ENCODE measurements at regions not wholly inside any gene's neighbourhood (a gene's known extent, or its start where the extent isn't known, plus 50 kb on each side); places are given as distances from the start of the nearest gene placed in this dataset.

DNA sequence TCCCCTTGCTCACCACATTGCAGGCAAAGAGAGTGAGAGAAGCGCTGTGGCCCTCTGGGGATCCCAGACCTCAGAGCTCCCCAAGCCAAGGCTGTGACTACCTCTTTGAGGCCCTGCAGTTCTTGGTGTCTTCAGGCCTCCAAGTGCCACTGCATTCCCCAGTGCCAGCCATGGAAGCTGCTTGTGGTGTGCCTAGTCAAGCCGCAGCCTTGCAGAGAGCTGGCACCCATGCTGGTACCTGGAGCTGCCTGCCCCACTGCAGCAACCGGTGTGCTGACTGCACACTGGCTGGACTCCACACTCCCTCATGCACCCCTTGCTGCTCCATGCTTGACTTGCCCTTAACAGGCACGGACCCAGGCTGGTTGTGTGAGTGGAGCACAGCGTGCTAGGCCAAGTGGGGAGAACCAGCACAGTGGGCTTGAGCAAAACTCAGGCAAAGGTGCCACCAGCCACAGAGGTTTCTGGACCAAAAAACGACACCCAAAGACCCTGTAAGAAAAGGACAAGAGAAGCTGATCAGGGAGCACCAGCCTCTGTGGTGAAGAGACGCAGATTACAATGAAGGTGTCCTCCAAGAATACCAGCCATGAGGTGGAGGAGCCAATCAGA is 113.5 kb upstream of the TMEM18 start:
- H3K4me3 ChIP-seq (replicated peaks; ENCODE audit: low read depth, low read length): no peak overlapping the region
- no peak for DNase-seq (ENCODE audit: low read depth)

GRCh38 chr2:790081-790480 is 112.9 kb upstream of the TMEM18 start:
- no peak overlapping the region for H3K4me3 ChIP-seq (replicated peaks; ENCODE audit: low read depth, low read length)
- DNase-seq (ENCODE audit: low read depth): no peak
- TF ChIP-seq CTCF (IDR thresholded peaks at IDR 0.05; ENCODE audit: low read length, missing control alignments): no peak

More for the DNA sequence above, 113.5 kb upstream of the TMEM18 start:
- TF ChIP-seq CTCF (IDR thresholded peaks at IDR 0.05; ENCODE audit: low read length, missing control alignments): no peak

DNA sequence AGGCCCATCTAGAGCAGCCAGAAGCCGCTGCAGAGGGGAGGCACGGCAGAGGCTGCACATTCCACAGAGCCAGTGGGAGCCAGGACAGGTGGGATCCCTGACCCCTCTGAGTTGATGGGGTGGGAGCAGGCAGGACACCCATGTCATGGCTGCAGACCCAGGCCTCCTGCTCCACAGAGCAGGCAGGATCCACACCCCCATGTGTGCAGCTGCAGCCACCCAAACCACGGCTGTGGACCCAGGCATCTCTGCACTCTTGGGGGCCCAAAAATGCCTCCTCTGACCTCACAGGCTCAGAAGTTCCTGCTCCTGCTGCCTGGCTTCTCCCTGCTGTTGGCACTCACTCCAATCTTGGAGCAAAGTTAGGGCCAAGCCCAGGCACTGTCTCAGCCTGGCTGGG is 112.3 kb upstream of the TMEM18 start:
- TF ChIP-seq CTCF (IDR thresholded peaks at IDR 0.05; ENCODE audit: low read length, missing control alignments): no peak
- no peak for DNase-seq (ENCODE audit: low read depth)
- H3K4me3 ChIP-seq (replicated peaks; ENCODE audit: low read depth, low read length): no peak overlapping the region

DNA sequence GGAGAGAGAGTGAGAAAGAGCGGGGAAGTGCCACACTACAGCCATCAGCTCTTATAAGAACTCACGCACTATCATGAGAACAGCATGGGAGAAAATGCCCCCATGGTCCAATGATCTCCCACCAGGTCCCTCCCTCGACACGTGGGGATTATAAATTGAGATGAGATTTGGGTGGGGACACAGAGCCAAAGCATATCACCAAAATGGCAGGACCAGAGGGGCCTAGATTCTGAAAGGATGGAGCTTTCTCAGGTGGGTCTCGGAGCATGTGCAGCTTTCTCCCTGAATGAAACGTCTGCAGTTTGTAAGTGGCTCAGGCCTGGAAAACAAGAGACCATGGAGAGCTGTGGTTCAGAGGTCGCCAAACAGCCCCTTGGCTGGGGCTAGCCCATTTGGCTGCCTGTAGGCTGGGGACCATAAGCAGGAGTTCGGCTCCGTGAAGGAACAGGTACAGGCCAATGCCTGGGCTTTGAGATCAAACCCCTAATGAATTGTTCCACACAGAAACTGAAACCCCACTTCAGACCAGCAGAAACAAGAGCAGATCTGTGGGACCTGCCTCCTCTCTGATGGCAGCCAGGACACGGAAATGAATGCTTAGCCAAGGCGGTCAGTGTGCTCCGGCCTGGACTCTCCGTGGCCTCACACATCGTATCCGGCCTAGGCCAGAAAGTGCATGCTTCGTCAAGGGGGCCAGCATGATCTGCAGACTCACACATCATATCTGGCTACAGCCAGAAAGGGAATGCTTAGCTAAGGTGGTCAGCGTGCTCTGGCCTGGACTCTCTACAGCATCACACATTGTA is 111.2 kb upstream of the TMEM18 start:
- no peak for TF ChIP-seq CTCF (IDR thresholded peaks at IDR 0.05; ENCODE audit: low read length, missing control alignments)
- DNase-seq (ENCODE audit: low read depth): no peak
- H3K4me3 ChIP-seq (replicated peaks; ENCODE audit: low read depth, low read length): no peak overlapping the region

DNA sequence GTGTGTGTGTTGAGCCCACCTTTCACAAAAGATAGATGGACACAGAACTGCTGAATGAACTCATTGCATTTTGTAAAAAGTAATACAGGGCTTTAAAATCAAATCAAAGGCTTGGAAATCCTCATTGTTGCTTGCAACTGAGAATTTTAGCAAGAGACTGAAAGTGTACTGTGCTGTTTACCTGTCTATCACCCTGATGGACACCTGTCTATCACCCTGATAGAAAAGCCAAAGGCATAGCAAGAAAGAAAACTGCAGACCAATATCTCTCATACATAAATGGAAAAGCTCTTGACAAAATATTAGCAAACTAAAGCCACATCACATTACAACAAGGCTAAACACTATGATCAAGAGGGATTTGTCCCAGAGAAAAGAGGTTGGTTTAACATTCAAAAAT is 107.5 kb upstream of the TMEM18 start:
- DNase-seq (ENCODE audit: low read depth): no peak
- H3K4me3 ChIP-seq (replicated peaks; ENCODE audit: low read depth, low read length): no peak overlapping the region
- no peak for TF ChIP-seq CTCF (IDR thresholded peaks at IDR 0.05; ENCODE audit: low read length, missing control alignments)

GRCh38 chr2:780581-780980 is 103.4 kb upstream of the TMEM18 start:
- no peak for DNase-seq (ENCODE audit: low read depth)
- H3K4me3 ChIP-seq (replicated peaks; ENCODE audit: low read depth, low read length): no peak overlapping the region

More at GRCh38 chr2:780581-780980, 103.4 kb upstream of the TMEM18 start:
- no peak for TF ChIP-seq CTCF (IDR thresholded peaks at IDR 0.05; ENCODE audit: low read length, missing control alignments)
